ENCODE measurements at regions not wholly inside any gene's neighbourhood (a gene's known extent, or its start where the extent isn't known, plus 50 kb on each side); places are given as distances from the start of the nearest gene placed in this dataset.

DNA sequence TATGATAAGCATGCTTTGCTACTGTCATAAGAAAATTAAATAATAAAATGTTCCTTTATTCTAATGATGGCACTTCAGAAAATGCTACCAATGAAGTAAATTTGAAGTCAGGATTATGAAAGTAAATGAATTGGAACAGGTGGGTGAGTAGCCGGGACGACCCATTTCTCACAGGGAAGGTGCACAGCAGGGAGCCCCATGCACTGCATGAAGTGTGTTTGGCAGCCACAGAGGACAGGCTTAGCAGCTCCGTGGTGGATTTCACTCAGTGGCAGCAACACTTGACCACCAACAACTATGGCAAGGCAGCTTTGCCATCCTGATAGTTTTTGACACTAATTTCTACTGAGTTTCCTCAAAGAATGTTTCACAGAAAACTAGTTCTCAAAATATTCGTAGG is 146.3 kb downstream of the ATL2 start:
- H3K27me3 Mint-ChIP-seq (ENCODE audit: low read depth): peaks cover 2% of the 10 kb centered on the region
- ChIA-PET POLR2A (no interaction called here), CTCF (interaction anchor here (2.8 kb wide), 1 partner anchor 44 kb away, joined by 9 read pairs; no protein-coding TSS in a partner anchor)
- peaks cover 11% of the 10 kb centered on the region for H3K9me3 Mint-ChIP-seq
- ATAC-seq: no peak
- TF ChIP-seq, protein P1, sequence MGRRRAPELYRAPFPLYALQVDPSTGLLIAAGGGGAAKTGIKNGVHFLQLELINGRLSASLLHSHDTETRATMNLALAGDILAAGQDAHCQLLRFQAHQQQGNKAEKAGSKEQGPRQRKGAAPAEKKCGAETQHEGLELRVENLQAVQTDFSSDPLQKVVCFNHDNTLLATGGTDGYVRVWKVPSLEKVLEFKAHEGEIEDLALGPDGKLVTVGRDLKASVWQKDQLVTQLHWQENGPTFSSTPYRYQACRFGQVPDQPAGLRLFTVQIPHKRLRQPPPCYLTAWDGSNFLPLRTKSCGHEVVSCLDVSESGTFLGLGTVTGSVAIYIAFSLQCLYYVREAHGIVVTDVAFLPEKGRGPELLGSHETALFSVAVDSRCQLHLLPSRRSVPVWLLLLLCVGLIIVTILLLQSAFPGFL (CRISPR knock-in tag; IDR thresholded peaks at IDR 0.05; ENCODE audit: borderline replicate concordance): no peak
- TF ChIP-seq, protein P2, sequence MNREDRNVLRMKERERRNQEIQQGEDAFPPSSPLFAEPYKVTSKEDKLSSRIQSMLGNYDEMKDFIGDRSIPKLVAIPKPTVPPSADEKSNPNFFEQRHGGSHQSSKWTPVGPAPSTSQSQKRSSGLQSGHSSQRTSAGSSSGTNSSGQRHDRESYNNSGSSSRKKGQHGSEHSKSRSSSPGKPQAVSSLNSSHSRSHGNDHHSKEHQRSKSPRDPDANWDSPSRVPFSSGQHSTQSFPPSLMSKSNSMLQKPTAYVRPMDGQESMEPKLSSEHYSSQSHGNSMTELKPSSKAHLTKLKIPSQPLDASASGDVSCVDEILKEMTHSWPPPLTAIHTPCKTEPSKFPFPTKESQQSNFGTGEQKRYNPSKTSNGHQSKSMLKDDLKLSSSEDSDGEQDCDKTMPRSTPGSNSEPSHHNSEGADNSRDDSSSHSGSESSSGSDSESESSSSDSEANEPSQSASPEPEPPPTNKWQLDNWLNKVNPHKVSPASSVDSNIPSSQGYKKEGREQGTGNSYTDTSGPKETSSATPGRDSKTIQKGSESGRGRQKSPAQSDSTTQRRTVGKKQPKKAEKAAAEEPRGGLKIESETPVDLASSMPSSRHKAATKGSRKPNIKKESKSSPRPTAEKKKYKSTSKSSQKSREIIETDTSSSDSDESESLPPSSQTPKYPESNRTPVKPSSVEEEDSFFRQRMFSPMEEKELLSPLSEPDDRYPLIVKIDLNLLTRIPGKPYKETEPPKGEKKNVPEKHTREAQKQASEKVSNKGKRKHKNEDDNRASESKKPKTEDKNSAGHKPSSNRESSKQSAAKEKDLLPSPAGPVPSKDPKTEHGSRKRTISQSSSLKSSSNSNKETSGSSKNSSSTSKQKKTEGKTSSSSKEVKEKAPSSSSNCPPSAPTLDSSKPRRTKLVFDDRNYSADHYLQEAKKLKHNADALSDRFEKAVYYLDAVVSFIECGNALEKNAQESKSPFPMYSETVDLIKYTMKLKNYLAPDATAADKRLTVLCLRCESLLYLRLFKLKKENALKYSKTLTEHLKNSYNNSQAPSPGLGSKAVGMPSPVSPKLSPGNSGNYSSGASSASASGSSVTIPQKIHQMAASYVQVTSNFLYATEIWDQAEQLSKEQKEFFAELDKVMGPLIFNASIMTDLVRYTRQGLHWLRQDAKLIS (CRISPR knock-in tag; IDR thresholded peaks at IDR 0.05; ENCODE audit: borderline replicate concordance): no peak
- no peak overlapping the region for H3K4me3 Mint-ChIP-seq
- no peaks in the 10 kb centered on the region for H3K36me3 Mint-ChIP-seq
- H3K4me1 Mint-ChIP-seq: peaks cover under 1% of the 10 kb centered on the region; the same call in 1 of the 2 replicates
- no peak for DNase-seq (ENCODE audit: low spot score)
- H3K27ac Mint-ChIP-seq: no peak overlapping the region

DNA sequence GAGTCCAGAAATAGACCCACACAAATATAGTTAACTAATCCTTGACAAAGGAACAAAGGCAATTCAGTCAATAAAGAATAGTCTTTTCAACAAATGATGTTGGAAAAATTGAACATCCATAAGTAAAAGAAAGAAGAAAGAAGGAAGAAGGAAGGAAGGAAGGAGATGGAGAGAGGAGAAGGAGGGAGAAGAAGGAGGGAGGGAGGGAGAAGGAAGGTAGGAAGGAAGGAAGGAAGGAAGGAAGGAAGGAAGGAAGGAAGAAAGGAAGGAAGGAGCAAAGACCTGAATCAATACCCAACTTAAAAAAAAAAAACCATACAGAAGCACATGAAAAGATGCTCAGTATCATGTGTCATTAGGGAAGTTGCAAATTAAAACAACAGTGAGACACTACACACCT is 148.3 kb downstream of the ATL2 start:
- H3K36me3 Mint-ChIP-seq: no peaks in the 10 kb centered on the region
- H3K27ac Mint-ChIP-seq: no peak overlapping the region
- CTCF ChIA-PET: interaction anchor here (0.7 to 2.8 kb wide), 2 partner anchors 11 to 46 kb away, joined by 3 to 9 read pairs; no protein-coding TSS in a partner anchor
- no peak overlapping the region for H3K4me3 Mint-ChIP-seq
- peaks cover 4% of the 10 kb centered on the region for H3K27me3 Mint-ChIP-seq (ENCODE audit: low read depth)
- H3K9me3 Mint-ChIP-seq: no peaks in the 10 kb centered on the region
- no peak for DNase-seq (ENCODE audit: low spot score)
- TF ChIP-seq NFATC4 (CRISPR knock-in tag; IDR thresholded peaks at IDR 0.05) (no peak), TCF7 (CRISPR knock-in tag; IDR thresholded peaks at IDR 0.05; ENCODE audit: low read depth) (no peak), MXD4 (CRISPR knock-in tag; IDR thresholded peaks at IDR 0.05; ENCODE audit: borderline replicate concordance) (no peak), OVOL2 (CRISPR knock-in tag; IDR thresholded peaks at IDR 0.05; ENCODE audit: borderline replicate concordance) (no peak), ESRRA (CRISPR knock-in tag; IDR thresholded peaks at IDR 0.05; ENCODE audit: borderline replicate concordance) (no peak)
- TF ChIP-seq, protein P3, sequence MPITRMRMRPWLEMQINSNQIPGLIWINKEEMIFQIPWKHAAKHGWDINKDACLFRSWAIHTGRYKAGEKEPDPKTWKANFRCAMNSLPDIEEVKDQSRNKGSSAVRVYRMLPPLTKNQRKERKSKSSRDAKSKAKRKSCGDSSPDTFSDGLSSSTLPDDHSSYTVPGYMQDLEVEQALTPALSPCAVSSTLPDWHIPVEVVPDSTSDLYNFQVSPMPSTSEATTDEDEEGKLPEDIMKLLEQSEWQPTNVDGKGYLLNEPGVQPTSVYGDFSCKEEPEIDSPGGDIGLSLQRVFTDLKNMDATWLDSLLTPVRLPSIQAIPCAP (CRISPR knock-in tag; IDR thresholded peaks at IDR 0.05): no peak
- TF ChIP-seq, protein P4, sequence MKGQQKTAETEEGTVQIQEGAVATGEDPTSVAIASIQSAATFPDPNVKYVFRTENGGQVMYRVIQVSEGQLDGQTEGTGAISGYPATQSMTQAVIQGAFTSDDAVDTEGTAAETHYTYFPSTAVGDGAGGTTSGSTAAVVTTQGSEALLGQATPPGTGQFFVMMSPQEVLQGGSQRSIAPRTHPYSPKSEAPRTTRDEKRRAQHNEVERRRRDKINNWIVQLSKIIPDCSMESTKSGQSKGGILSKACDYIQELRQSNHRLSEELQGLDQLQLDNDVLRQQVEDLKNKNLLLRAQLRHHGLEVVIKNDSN (CRISPR knock-in tag; IDR thresholded peaks at IDR 0.05): no peak
- TF ChIP-seq, protein P5, sequence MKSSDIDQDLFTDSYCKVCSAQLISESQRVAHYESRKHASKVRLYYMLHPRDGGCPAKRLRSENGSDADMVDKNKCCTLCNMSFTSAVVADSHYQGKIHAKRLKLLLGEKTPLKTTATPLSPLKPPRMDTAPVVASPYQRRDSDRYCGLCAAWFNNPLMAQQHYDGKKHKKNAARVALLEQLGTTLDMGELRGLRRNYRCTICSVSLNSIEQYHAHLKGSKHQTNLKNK (CRISPR knock-in tag; IDR thresholded peaks at IDR 0.05): no peak
- TF ChIP-seq, protein P6, sequence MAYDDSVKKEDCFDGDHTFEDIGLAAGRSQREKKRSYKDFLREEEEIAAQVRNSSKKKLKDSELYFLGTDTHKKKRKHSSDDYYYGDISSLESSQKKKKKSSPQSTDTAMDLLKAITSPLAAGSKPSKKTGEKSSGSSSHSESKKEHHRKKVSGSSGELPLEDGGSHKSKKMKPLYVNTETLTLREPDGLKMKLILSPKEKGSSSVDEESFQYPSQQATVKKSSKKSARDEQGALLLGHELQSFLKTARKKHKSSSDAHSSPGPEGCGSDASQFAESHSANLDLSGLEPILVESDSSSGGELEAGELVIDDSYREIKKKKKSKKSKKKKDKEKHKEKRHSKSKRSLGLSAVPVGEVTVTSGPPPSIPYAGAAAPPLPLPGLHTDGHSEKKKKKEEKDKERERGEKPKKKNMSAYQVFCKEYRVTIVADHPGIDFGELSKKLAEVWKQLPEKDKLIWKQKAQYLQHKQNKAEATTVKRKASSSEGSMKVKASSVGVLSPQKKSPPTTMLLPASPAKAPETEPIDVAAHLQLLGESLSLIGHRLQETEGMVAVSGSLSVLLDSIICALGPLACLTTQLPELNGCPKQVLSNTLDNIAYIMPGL (CRISPR knock-in tag; IDR thresholded peaks at IDR 0.05): no peak
- TF ChIP-seq, protein P7, sequence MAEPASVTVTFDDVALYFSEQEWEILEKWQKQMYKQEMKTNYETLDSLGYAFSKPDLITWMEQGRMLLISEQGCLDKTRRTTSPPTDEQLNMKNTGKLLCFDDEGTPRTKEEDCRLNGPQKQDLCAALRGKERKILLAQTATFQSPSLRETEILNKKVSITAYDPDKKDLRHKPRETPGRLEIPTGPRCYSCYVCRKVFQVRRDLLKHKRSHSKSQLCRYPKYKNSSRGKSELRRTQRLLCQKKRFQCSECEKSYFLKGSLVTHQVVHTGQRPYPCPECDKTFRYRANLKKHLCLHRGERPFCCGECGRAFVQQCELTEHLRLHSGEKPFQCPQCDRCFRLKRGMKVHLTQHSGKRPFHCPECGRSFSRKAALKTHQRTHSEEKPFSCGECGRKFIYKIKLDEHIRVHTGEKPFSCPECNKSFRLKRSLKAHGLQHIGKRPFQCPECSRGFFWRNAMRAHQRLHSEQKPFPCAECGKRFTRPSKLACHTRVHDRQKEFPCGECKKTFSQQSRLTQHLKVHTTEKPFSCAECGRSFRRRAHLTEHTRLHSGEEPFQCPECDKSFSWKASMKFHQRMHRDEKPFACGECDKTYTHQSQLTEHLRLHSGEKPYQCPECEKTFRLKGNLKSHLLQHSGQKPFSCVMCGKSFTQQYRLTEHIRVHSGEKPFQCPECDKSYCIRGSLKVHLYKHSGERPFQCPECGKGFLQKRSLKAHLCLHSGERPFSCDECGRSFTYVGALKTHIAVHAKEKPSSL (CRISPR knock-in tag; conservative IDR thresholded peaks at IDR 0.05): no peak
- TF ChIP-seq, protein P8, sequence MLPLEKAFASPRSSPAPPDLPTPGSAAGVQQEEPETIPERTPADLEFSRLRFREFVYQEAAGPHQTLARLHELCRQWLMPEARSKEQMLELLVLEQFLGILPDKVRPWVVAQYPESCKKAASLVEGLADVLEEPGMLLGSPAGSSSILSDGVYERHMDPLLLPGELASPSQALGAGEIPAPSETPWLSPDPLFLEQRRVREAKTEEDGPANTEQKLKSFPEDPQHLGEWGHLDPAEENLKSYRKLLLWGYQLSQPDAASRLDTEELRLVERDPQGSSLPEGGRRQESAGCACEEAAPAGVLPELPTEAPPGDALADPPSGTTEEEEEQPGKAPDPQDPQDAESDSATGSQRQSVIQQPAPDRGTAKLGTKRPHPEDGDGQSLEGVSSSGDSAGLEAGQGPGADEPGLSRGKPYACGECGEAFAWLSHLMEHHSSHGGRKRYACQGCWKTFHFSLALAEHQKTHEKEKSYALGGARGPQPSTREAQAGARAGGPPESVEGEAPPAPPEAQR (CRISPR knock-in tag; IDR thresholded peaks at IDR 0.05): no peak
- ATAC-seq: no peak
- POLR2A ChIA-PET: no interaction called here
- peaks cover 21% of the 10 kb centered on the region for H3K4me1 Mint-ChIP-seq
